COLO668 (cell line): ENCODE measurements at regions not wholly inside any gene's neighbourhood (a gene's known extent, or its start where the extent isn't known, plus 50 kb on each side); places are given as distances from the start of the nearest gene placed in this dataset.

ENCODE experiments used
- DNase-seq: peaks from one replicate; lab custom pipeline; 2025; ENCODE audit not compliant: unreplicated experiment; lab: John Stamatoyannopoulos, UW

GRCh38 chr12:89946518-89947135 lies 238.0 kb upstream of the ATP2B1 start:
- no peak for DNase-seq

- DNase-seq: no peak
These were observed 236.5 kb upstream of the ATP2B1 start for GRCh38 chr12:89945123-89945522.

GRCh38 chr12:89943463-89943862 lies 234.8 kb upstream of the ATP2B1 start:
- DNase-seq: no peak

- DNase-seq: no peak
These were observed 232.8 kb upstream of the ATP2B1 start for GRCh38 chr12:89941436-89941835.

GRCh38 chr12:89939522-89940215 lies 231.0 kb upstream of the ATP2B1 start:
- no peak for DNase-seq

GRCh38 chr12:89936631-89937030 lies 228.0 kb upstream of the ATP2B1 start:
- no peak for DNase-seq

GRCh38 chr12:89935850-89936249 lies 227.2 kb upstream of the ATP2B1 start:
- DNase-seq: no peak

GRCh38 chr12:89933911-89934310 lies 225.3 kb upstream of the ATP2B1 start:
- no peak for DNase-seq

GRCh38 chr12:89932954-89933353 lies 224.3 kb upstream of the ATP2B1 start:
- DNase-seq: no peak

GRCh38 chr12:89928467-89928866 lies 219.8 kb upstream of the ATP2B1 start:
- no peak for DNase-seq

- no peak for DNase-seq
These were observed 218.6 kb upstream of the ATP2B1 start for GRCh38 chr12:89927226-89927698.

GRCh38 chr12:89924191-89924590 lies 215.6 kb upstream of the ATP2B1 start:
- no peak for DNase-seq

- DNase-seq: no peak
These were observed 214.5 kb upstream of the ATP2B1 start for GRCh38 chr12:89923091-89923490.

- no peak for DNase-seq
These were observed 212.2 kb upstream of the ATP2B1 start for GRCh38 chr12:89920866-89921265.

- DNase-seq: no peak
These were observed 210.7 kb upstream of the ATP2B1 start for GRCh38 chr12:89919241-89919906.

GRCh38 chr12:89918172-89918846 lies 209.7 kb upstream of the ATP2B1 start:
- no peak for DNase-seq

GRCh38 chr12:89909753-89910152 lies 201.1 kb upstream of the ATP2B1 start:
- DNase-seq: no peak

- DNase-seq: no peak
These were observed 199.0 kb upstream of the ATP2B1 start for GRCh38 chr12:89907659-89908058.

GRCh38 chr12:89906824-89907223 lies 198.2 kb upstream of the ATP2B1 start:
- no peak for DNase-seq

- no peak for DNase-seq
These were observed 197.5 kb upstream of the ATP2B1 start for GRCh38 chr12:89906178-89906577.

- no peak for DNase-seq
These were observed 193.4 kb upstream of the ATP2B1 start for GRCh38 chr12:89901906-89902642.
